BJ (cell line): ENCODE measurements at regions not wholly inside any gene's neighbourhood (a gene's known extent, or its start where the extent isn't known, plus 50 kb on each side); places are given as distances from the start of the nearest gene placed in this dataset.

Experiments
- CTCF ChIA-PET: fragments of 350-600 bp; formaldehyde crosslinking; extraction: SDS; loops from one replicate; lab custom pipeline; 2021; ENCODE audit warnings: antibody characterized with exemption, inconsistent platforms; lab: Yijun Ruan, JAX
- POLR2A ChIA-PET: fragments of 300-600 bp; sonication (Branson Sonifier 250); formaldehyde crosslinking; extraction: SDS; loops from one replicate; lab custom pipeline; 2021; ENCODE audit warnings: antibody characterized with exemption; lab: Charles Lee
- DNase-seq: peaks from one replicate; pipeline ENCODE4 v3.0.0-alpha.2; 2011; ENCODE audit warnings: low read depth
- H3K27me3 ChIP-seq: 2 replicates; pipeline ENCODE4 v1.6.0; 2011; ENCODE audit warnings: low read length; ENCODE audit not compliant: control insufficient read depth, insufficient read depth
- H3K36me3 ChIP-seq: 2 replicates; pipeline ENCODE4 v1.5.1; 2011; ENCODE audit warnings: low read length; ENCODE audit not compliant: control insufficient read depth, insufficient read depth
- H3K4me3 ChIP-seq: 2 replicates; pipeline ENCODE4 v1.5.1; 2011; ENCODE audit warnings: low read depth, mild to moderate bottlenecking, control low read depth, low read length
- TF ChIP-seq, protein P1 (sequence below): IDR thresholded peaks from 2 replicates; pipeline ENCODE4 v1.5.1; 2011; ENCODE audit warnings: low read depth, mild to moderate bottlenecking, control low read depth, inconsistent platforms, low read length, moderate library complexity; ENCODE audit not compliant: insufficient read depth

DNA sequence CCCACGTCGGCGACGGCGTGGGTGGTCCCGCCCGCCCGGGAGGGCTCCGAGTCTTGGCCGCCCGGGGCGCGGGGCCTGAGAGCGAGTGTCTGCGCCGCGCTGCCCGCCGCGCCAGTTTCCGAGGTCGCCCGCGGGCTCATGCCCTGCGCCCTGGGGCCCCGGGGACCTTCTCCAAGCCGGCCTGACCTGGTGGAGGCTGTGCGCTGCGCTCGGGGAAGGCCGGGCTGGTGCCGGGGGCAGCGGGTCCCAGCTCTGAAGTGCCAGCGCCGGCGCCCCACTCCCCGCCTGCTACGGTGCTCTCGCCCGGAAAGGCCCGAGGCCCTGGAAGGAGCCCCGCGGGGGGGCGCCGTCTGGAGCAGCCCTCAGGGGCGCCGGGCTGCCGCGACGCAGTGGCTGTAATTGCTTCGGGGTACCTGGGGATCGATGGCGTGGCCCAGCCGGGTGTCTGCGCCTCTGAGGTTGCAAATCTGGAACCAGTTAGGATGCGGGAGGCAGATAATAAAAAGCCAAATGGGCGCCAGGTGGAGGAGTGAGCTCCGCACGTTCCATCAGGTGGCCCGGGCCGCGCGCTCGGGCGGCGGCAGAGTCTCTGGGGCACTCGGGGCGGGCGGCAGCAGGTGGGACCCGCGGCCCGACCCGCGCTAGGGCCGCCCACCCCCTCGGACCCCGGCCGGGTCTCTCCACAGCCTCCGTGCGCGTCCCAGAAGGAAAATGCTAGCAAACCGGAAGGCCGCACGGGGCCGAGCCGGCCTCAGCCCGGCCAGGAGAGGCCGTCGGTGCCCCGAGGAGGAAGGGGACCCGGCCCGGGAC lies 102.3 kb upstream of the DIO3 start:
- TF ChIP-seq, protein P1, sequence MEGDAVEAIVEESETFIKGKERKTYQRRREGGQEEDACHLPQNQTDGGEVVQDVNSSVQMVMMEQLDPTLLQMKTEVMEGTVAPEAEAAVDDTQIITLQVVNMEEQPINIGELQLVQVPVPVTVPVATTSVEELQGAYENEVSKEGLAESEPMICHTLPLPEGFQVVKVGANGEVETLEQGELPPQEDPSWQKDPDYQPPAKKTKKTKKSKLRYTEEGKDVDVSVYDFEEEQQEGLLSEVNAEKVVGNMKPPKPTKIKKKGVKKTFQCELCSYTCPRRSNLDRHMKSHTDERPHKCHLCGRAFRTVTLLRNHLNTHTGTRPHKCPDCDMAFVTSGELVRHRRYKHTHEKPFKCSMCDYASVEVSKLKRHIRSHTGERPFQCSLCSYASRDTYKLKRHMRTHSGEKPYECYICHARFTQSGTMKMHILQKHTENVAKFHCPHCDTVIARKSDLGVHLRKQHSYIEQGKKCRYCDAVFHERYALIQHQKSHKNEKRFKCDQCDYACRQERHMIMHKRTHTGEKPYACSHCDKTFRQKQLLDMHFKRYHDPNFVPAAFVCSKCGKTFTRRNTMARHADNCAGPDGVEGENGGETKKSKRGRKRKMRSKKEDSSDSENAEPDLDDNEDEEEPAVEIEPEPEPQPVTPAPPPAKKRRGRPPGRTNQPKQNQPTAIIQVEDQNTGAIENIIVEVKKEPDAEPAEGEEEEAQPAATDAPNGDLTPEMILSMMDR: no peak
- POLR2A ChIA-PET: interaction anchor here (0.6 to 0.7 kb wide), 3 partner anchors 20 to 598 kb away, joined by 4 to 6 read pairs (median 4); no protein-coding TSS in a partner anchor
- no peaks in the 10 kb centered on the region for H3K36me3 ChIP-seq
- CTCF ChIA-PET: no interaction called here
- peaks cover 5% of the 10 kb centered on the region; the same call in 1 of the 2 replicates for H3K27me3 ChIP-seq
- H3K4me3 ChIP-seq: no peak overlapping the region
- no peak for DNase-seq

DNA sequence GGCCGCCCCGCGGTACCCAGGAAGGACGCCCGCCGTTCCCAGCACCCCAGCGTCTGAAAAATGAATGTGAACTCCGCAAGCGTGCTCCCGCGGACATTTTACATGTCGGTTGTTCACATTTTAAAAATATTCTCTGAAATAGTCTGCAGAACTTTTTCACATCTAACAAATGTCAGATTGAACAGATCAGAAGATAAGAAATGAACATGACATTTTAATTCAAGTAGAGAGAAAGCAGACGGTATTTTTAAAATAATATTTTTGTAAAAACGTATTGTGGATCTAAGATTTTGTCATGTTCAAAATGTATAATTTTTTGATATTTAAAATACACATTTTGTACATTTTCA lies 101.8 kb upstream of the DIO3 start:
- H3K4me3 ChIP-seq: no peak overlapping the region
- peaks cover 3% of the 10 kb centered on the region; the same call in 1 of the 2 replicates for H3K27me3 ChIP-seq
- TF ChIP-seq, protein P1: no peak
- no peak for DNase-seq
- ChIA-PET CTCF (no interaction called here), POLR2A (interaction anchor here (0.6 to 0.7 kb wide), 3 partner anchors 20 to 598 kb away, joined by 4 to 6 read pairs (median 4); no protein-coding TSS in a partner anchor)
- H3K36me3 ChIP-seq: no peaks in the 10 kb centered on the region

DNA sequence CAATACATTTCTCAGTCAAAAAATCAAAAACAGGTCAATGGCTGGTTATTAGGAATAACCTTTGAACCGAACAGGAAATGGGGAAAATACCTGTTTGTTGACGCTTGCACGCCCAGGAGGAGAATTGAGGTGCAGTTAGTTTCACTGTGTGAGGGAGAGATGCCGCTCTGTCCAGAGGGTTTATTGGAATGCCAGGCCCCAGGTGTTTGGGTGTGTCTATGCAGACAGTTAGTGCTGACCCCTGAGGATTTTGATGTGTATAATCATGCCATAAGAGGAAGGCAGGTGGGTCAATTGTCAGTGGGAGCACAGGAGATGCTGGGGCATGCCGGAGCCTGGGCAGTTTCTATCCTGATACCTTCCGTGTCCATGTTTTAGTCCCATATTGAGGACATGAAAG lies 100.8 kb upstream of the DIO3 start:
- ChIA-PET POLR2A (no interaction called here), CTCF (no interaction called here)
- Histone ChIP-seq H3K27me3 (peaks cover 3% of the 10 kb centered on the region; the same call in 1 of the 2 replicates), H3K36me3 (no peaks in the 10 kb centered on the region), H3K4me3 (no peak overlapping the region)
- TF ChIP-seq, protein P1: no peak
- no peak for DNase-seq

DNA sequence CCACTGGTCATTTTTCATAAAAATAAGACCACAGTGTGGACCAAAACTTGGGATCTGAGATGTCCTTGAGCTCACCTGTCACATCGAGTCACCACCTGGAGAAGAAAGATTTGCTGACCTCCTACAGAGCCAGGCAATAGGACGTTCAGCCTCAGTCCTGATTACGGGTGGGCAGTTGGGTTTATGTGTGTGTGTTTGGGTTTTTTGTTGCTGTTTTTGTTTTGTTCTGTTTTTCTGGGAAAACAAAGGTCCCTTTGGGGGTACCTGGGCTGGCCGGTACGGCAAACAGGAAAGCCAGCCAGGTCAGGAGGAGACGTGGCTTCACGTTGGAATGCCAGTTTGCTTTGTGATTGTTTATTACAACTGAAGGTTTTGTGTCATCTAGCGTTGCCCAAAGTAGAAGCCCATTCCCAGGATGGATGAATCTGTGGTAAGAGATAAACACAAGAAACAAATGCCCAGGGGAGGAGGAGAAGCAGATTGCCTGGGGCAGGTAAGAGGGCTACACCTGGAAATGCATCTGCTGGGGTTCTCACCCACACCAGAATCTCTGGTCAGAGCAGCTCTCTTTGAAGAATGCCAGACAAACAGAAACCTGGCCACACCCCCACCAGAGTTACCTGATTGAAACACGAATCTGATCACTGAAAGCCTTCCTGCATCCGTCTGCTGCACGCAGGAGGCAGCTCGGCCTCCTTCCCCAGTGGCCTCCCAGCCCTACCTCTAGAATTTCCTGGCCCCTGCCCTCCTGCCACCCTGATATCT lies 100.1 kb upstream of the DIO3 start:
- TF ChIP-seq, protein P1: no peak
- no peak for DNase-seq
- Histone ChIP-seq H3K36me3 (no peaks in the 10 kb centered on the region), H3K27me3 (peaks cover 3% of the 10 kb centered on the region; the same call in 1 of the 2 replicates), H3K4me3 (no peak overlapping the region)
- ChIA-PET CTCF (no interaction called here), POLR2A (no interaction called here)

DNA sequence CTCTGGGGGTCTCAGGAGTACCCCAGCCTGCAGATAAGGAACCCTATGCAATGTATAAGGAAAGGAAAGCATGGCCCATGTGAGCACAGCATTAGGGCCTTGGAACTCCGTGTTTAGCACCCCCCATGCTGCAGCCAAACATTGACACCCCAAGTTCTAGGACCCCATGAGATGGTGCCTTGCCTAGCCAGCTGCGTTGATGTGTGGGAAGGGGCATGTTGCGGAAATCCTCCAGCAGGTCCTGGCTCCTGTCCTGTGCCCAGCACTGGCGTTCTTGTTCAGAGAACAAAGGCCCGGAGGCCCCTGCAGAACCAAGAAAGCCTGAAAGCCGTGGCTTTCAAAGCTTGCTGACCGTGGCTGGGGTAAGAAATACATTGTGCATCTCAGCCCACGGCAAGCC lies 99.4 kb upstream of the DIO3 start:
- TF ChIP-seq, protein P1: no peak
- H3K36me3 ChIP-seq: no peaks in the 10 kb centered on the region
- DNase-seq: no peak
- ChIA-PET CTCF (no interaction called here), POLR2A (no interaction called here)
- H3K27me3 ChIP-seq: peaks cover 1% of the 10 kb centered on the region; the same call in 1 of the 2 replicates
- no peak overlapping the region for H3K4me3 ChIP-seq
